Testis (tissue), 2 donors: ENCODE measurements at regions not wholly inside any gene's neighbourhood (a gene's known extent, or its start where the extent isn't known, plus 50 kb on each side); places are given as distances from the start of the nearest gene placed in this dataset.

Experiments used
- CTCF ChIP-seq, 3 experiments: fragments of 450-650 bp in 2 of 3; fragments of 200-600 bp in 1 of 3; sonication (generic) in 1 of 3; IDR thresholded peaks; one replicate each; pipeline ENCODE4 v1.5.1; 2016 to 2019; ENCODE audit warnings: antibody characterized with exemption in 3 of 3, mild to moderate bottlenecking in 2 of 3, moderate library complexity in 1 of 3
- POLR2A ChIP-seq: fragments of 450-650 bp; IDR thresholded peaks from one replicate; pipeline ENCODE4 v1.6.1; 2017; ENCODE audit warnings: antibody characterized with exemption, mild to moderate bottlenecking, moderate library complexity

- no peak for TF ChIP-seq CTCF (IDR thresholded peaks at IDR 0.05)
- TF ChIP-seq POLR2A = no peak
Observed at GRCh38 chr16:80250381-80250780, 290.4 kb upstream of the DYNLRB2 start.
